Posterior cingulate gyrus (tissue), 11 donors: ENCODE measurements at regions not wholly inside any gene's neighbourhood (a gene's known extent, or its start where the extent isn't known, plus 50 kb on each side); places are given as distances from the start of the nearest gene placed in this dataset.

Experiments
- DNase-seq, 10 donors: peaks; one replicate each; pipeline versions ENCODE4 v3.0.0 to v3.0.0-alpha.2; 2020 to 2021; ENCODE audit warnings: mixed read lengths in 3 of 10
- intact Hi-C: fragments of 100-400 bp; cut with DNase I; formaldehyde crosslinking; loops from one replicate; pipeline ENCODE4 v1.15.1; 2023

DNA sequence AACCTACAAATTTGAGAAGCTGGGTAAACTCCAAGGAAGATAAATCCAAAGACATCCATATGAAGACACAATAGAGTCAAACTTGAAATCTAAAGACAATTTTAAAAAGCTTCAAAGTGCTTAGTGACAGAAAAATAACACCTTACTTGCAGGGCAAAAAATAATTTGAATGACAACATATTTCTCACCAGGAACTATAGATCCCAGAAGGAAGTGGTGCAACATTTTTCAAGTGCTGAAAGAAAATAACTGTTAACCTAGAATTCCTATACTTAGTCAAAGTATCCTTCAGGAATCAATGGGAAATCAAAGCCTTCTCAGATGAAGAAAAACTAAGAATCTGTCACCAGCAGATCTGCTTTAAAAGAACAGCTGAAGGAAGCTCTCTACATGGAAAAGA is 184.4 kb downstream of the HLX start:
- DNase-seq, result no peak
- intact Hi-C loops, result no loop called here

- intact Hi-C loops, result no loop called here
- no peak for DNase-seq
Observed at GRCh38 chr1:221066351-221067001, 187.2 kb downstream of the HLX start.

DNA sequence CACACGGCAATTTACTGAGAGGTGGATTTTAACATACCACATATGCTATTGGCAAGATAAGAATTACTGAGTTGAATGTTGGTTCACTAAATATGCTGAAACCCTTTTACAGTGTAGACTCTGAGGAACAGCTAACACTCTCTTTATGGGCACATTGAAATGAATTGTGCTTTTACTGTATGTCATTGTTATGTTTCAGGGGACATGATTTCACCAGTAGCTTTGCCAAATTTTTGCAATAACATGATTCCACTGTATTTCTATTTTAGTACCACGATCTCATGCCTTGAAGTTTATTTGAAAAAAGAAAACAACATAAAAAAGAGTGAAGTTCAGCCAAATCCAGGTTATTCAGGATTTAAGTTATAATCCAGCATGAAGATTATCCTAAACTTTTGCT is 188.5 kb downstream of the HLX start:
- no peak for DNase-seq
- intact Hi-C loops, result no loop called here

- intact Hi-C loops, result no loop called here
- no peak for DNase-seq
Observed at GRCh38 chr1:221069178-221069903, 190.1 kb downstream of the HLX start.

DNA sequence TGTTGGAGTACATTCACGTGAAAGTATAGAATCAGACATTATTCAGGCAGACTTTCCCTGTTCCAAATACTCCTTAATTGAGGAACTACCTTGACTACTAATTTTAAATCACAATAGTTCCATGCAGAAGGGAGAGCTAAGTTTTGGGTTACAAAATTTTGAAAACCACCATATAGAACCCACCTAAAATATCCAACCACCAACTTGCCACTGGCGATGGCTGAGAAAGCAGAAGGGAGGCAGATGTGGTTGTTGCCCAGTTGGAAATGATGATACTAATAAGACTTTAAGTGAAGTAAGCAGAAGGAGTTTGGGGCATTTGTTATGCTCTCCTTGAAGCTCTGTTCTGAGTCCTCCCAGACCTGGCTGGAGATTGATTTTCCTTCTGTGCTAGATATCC is 190.7 kb downstream of the HLX start:
- no peak for DNase-seq
- intact Hi-C loops, result no loop called here

GRCh38 chr1:221071777-221072176 is 192.5 kb downstream of the HLX start:
- intact Hi-C loops, result no loop called here

DNA sequence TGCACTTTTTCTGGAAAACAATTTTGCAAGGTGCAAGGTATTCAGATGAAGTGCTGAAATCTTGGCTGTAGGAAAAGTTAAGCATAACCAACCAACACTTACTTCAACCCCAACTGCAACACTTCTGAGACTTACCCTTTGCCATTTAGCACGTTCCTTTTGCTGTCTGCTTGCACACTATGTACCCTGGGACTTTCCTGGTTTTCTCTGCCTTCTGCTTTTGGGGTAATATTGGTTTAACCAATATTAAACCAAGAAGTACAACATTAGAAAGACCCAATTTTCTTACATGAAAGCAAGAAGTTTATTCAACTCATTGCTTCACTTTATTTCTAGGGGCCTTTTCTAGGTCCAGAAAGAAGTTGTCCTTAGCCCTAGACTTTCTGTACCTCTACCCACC is 193.0 kb downstream of the HLX start:
- DNase-seq, result no peak
- intact Hi-C loops, result no loop called here

More at GRCh38 chr1:221071777-221072176, 192.5 kb downstream of the HLX start:
- no peak for DNase-seq

DNA sequence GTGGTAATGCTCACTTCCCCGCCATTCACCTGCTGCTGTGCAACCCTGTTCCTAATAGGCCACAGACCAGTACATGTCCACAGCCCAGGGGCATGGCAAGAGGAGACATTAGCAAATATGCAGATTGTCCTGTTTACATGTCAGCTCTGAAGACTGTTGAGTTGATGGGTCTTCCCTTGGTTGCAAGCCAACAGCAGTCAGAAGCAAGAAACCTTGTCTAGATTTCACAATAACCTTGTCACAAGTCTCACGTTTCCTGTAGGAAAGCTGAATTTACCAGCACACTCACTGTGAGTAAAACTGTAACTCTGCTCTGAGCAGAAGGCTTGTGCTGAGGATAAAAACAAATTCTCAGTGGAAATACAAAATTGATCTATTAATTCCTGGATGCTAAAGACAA is 195.1 kb downstream of the HLX start:
- DNase-seq, result no peak
- intact Hi-C loops, result no loop called here

DNA sequence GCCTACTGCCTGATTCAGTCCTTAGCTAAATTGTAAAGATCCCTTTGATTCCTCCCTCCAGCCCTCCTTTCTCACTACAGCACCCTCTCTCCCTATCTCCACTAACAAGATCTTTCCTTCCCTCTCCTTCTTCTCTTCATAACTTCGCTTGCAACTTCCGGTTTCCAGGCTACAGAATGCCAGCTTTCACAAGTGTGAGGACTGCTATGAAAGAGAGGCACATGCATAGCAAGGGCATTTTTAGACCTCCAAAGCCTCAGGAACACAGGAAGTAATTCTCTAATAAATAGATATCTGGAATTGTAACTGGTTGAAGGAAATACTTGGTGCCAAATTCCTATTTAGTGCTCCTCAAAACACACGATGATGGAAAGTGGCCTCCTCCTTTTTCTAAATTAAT is 196.7 kb downstream of the HLX start:
- no peak for DNase-seq
- intact Hi-C loops, result no loop called here

DNA sequence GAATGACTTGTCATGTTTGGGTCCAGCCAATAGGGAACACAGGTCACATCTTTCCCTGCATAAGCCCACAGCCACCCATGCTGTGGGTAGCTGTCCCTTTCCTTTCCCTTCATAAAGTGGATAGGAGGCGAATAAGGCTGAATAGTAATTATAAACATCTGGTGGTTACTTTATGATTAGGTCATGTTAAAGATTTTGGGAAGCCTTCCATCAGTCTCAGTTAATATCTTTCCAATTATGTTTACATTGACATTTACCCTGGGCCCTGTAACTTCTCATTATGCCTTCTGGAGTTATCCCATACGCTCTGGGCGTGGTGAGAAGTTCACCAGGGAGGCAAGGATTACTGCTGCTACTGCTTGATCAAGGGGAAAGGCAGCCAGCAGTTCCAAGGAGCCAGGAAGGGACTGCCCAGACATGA is 197.2 kb downstream of the HLX start:
- no peak for DNase-seq

DNA sequence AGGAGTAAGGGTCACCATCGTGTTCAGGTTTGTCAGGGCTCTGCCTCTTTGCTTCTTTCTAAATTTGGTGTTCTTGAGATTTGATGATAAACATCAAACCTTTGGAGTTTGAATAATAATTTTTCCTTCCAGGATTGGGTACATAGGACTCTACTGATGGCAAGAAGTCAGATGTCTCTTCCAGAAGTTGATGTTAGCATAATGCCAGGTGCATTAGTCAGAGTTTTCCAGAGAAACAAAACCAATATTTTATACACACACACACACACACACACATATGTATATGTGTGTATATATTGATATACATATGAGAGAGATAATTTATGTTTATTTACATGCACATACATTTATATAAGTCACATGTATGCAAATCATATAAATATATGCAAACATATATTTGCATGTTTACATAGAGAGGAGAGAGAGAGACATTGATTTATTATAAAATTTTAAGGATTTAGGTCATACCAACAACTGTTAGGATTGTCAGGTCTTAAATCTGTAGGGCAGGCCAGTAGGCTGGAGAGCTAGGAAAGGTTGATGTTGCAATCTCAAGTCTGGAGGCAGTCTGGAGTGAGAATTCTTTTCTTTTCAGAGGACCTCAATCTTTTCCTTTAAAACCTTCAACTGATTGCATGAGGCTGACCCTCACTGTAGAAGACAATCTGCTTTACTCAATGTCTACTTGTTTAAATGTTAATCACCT is 199.2 kb downstream of the HLX start:
- intact Hi-C loops, result no loop called here

More for the DNA sequence above, 197.2 kb downstream of the HLX start:
- intact Hi-C loops, result no loop called here

GRCh38 chr1:221083902-221084301 is 204.7 kb downstream of the HLX start:
- intact Hi-C loops, result no loop called here
- no peak for DNase-seq

More for the DNA sequence above, 199.2 kb downstream of the HLX start:
- no peak for DNase-seq

DNA sequence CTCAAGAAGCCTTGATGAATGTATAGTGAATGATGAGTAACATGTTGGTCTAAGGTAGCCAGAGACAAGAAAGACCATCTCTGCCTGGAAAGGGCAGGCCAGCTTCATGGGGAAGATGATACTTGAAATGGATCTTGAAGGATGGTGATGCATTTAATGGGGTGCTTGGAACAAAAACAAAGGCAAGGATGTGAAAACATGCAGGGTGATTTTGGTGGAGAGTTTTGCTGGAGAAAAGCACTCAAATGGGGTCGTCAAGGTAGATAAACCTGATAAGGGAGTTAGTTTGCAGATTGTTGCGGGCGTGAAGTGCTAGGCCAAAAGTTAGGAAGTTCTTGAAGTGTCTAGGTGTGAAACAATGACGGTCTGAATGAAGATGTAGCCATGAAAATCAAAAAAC is 205.4 kb downstream of the HLX start:
- intact Hi-C loops, result no loop called here
- DNase-seq, result no peak

GRCh38 chr1:221085701-221086375 is 206.6 kb downstream of the HLX start:
- intact Hi-C loops, result no loop called here
- no peak for DNase-seq

DNA sequence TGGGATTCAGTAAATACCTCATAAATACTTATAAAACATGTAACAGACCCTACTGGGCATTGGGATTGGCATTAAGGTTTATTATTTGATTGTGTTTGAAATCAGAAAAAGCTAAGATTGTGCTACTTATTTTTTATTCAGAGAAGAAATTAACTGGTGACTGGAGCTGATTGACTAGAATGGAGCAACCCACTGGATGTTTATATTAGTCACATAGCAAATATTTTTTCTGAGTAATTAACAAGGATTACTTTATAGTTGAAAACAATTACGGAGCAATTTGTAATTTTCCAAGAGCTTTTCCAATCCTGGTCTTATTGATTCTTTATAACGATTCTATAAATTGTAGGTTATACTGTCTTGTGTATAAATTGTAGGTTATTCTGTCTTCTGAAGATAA is 208.7 kb downstream of the HLX start:
- no peak for DNase-seq
- intact Hi-C loops, result no loop called here

DNA sequence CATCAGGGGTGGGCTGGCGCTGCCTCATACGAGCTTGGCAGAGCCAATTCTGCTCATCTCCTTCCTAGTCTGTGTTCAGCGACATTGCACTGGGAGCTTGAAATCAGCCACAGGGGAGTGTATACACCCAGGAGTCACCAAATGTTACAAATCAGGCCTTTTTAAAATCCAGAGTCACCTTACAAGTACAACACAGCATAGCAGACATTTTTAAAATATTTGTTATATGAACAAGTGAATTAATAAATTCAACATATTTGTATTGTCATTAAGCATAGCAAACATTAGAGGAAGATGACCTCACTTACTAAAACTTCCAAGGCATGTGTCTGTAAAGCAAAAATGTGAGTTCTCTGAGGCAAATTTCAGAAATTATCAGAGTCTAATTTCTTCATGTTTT is 210.0 kb downstream of the HLX start:
- no peak for DNase-seq
- intact Hi-C loops, result no loop called here

DNA sequence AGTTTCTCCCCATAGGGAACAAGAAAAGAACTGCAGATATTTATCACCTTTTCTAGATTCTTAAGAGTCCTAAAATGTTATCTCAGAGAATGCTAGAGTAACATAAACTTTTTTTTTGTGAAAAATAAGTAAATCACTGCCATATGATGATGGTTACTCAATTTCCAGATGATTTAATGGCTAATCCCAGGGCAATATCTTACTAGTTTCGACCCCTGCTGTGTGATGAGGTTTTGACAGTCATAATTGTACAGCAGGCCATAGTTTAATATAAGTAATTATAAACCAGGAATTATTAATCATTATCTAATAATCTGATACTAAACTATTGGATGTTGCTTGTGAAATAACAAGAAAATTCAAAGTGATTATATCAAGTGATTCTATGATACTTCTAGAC is 210.6 kb downstream of the HLX start:
- intact Hi-C loops, result no loop called here
- DNase-seq, result no peak

DNA sequence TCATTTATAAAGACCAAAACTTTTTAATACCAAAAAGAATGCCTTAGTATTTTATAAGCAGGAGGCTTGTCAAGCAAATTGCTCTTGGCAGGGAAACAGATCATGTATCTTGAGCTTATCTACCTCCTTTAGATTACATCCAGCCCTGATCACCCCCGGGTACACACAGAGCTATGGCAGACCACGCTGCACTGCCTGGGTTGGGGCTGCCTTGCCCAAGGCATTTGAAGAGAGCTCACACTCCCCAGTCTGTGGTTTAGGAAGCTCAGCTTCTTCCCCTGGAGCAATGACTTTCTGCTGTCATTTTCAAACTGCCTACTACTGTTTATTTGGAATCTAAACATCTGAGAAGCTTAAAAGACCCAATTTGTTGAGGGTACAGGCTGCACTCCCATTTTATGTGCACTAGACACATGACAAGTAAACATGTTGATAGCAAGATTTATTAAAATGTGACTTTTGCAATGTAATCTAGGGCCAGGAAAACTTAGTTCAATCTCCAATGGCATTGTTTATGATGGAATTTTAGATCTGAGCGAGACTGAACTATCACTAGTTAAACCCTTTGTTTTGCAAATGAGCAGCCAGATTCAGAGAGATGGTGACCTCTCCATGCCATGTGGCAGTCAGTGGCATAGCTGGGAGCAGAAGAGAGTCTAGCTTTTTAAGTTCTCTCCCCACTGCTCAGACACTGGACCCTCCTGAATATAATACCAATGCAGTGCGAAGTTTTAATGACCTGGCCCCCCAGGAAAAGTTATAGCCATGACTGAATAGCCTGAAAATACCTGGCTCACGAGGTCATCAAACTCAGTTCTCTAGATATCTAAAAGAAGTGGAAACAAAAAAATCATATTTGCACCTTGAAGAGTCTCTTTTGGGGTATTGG is 214.9 kb downstream of the HLX start:
- intact Hi-C loops, result no loop called here
- DNase-seq, result no peak

GRCh38 chr1:221097479-221098281 is 218.4 kb downstream of the HLX start:
- intact Hi-C loops, result loop anchor here (5.0 kb wide), 1 partner anchor 215 kb away; no protein-coding TSS in a partner anchor
- DNase-seq, result no peak
